22Rv1 (cell line): ENCODE measurements at regions not wholly inside any gene's neighbourhood (a gene's known extent, or its start where the extent isn't known, plus 50 kb on each side); places are given as distances from the start of the nearest gene placed in this dataset.

Experiments
- ZFX ChIP-seq: fragments of 450-650 bp; IDR thresholded peaks from 2 replicates; pipeline ENCODE4 v1.6.1; 2017; ENCODE audit warnings: antibody characterized with exemption, borderline replicate concordance
- TF ChIP-seq, protein P1 (sequence below): fragments of 450-650 bp; IDR thresholded peaks from 2 replicates; pipeline ENCODE4 v1.5.1; 2017; ENCODE audit warnings: mild to moderate bottlenecking

DNA sequence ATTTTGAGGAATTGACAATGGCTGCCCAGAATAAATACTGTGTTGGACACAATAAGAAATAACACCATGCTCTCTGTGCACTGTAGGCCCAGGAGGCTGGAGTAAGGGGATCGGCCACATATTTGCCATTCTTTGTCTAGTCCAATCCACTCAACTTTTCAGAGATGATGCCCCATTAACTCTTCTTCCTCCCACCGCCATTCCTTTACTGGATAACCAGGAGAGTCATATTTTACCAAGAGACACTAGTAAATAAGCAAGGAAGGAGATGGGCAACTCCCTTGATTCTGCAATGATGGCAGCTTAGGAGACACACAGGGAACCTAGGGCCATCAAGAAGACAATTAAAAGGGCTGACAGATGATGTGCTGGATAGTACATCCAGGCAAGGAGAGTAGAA, 87.9 kb upstream of the GPC3 start:
- TF ChIP-seq, protein P1, sequence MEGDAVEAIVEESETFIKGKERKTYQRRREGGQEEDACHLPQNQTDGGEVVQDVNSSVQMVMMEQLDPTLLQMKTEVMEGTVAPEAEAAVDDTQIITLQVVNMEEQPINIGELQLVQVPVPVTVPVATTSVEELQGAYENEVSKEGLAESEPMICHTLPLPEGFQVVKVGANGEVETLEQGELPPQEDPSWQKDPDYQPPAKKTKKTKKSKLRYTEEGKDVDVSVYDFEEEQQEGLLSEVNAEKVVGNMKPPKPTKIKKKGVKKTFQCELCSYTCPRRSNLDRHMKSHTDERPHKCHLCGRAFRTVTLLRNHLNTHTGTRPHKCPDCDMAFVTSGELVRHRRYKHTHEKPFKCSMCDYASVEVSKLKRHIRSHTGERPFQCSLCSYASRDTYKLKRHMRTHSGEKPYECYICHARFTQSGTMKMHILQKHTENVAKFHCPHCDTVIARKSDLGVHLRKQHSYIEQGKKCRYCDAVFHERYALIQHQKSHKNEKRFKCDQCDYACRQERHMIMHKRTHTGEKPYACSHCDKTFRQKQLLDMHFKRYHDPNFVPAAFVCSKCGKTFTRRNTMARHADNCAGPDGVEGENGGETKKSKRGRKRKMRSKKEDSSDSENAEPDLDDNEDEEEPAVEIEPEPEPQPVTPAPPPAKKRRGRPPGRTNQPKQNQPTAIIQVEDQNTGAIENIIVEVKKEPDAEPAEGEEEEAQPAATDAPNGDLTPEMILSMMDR: no peak
- no peak for TF ChIP-seq ZFX
